ENCODE measurements at regions not wholly inside any gene's neighbourhood (a gene's known extent, or its start where the extent isn't known, plus 50 kb on each side); places are given as distances from the start of the nearest gene placed in this dataset.

- TF ChIP-seq CTCF (IDR thresholded peaks at IDR 0.05; ENCODE audit: poor library complexity) (no peak), EZH2phosphoT487 (IDR thresholded peaks at IDR 0.05; ENCODE audit: low read depth, severe bottlenecking, unreplicated experiment) (no peak), EZH2 (IDR thresholded peaks at IDR 0.05; ENCODE audit: borderline replicate concordance) (no peak)
Measured at GRCh38 chr14:83611906-83612390, 1918.0 kb upstream of the FLRT2 start.
